22Rv1 (cell line): ENCODE measurements at regions not wholly inside any gene's neighbourhood (a gene's known extent, or its start where the extent isn't known, plus 50 kb on each side); places are given as distances from the start of the nearest gene placed in this dataset.

Experiments used
- CTCF ChIP-seq: fragments of 450-650 bp; IDR thresholded peaks from 2 replicates; pipeline ENCODE4 v1.5.1; 2017; ENCODE audit warnings: mild to moderate bottlenecking
- ZFX ChIP-seq: fragments of 450-650 bp; IDR thresholded peaks from 2 replicates; pipeline ENCODE4 v1.6.1; 2017; ENCODE audit warnings: antibody characterized with exemption, borderline replicate concordance

GRCh38 chr9:82417501-82417900 is 428.9 kb downstream of the SPATA31D1 start:
- TF ChIP-seq CTCF (no peak), ZFX (no peak)
